SH-SY5Y (cell line): ENCODE measurements at regions not wholly inside any gene's neighbourhood (a gene's known extent, or its start where the extent isn't known, plus 50 kb on each side); places are given as distances from the start of the nearest gene placed in this dataset.

ENCODE experiments used
- GATA2 ChIP-seq: IDR thresholded peaks from 2 replicates; pipeline ENCODE4 v1.6.1; 2011; ENCODE audit warnings: mild to moderate bottlenecking, low read depth, low read length
- GATA3 ChIP-seq: IDR thresholded peaks from 2 replicates; pipeline ENCODE4 v1.6.1; 2011; ENCODE audit warnings: low read depth, mild to moderate bottlenecking, low read length, moderate library complexity

- no peak for TF ChIP-seq GATA3
- TF ChIP-seq GATA2, result no peak
Observed at GRCh38 chr1:58397187-58397820, 149.2 kb downstream of the OMA1 start.

GRCh38 chr1:58396150-58396549, 150.4 kb downstream of the OMA1 start:
- TF ChIP-seq GATA3 (no peak), GATA2 (no peak)

- TF ChIP-seq GATA2 (no peak), GATA3 (no peak)
Observed at GRCh38 chr1:58395355-58395754, 151.2 kb downstream of the OMA1 start.

GRCh38 chr1:58392083-58392482, 154.4 kb downstream of the OMA1 start:
- no peak for TF ChIP-seq GATA2
- no peak for TF ChIP-seq GATA3

GRCh38 chr1:58391514-58391913, 155.0 kb downstream of the OMA1 start:
- TF ChIP-seq GATA3, result no peak
- TF ChIP-seq GATA2, result no peak

- TF ChIP-seq GATA2 (no peak), GATA3 (no peak)
Observed at GRCh38 chr1:58391056-58391455, 155.5 kb downstream of the OMA1 start.

- TF ChIP-seq GATA3 (no peak), GATA2 (no peak)
Observed at GRCh38 chr1:58390091-58390490, 156.4 kb downstream of the OMA1 start.

- TF ChIP-seq GATA2 (no peak), GATA3 (no peak)
Observed at GRCh38 chr1:58380345-58380744, 166.2 kb downstream of the OMA1 start.

- TF ChIP-seq GATA3 (no peak), GATA2 (no peak)
Observed at GRCh38 chr1:58367217-58367616, 179.3 kb downstream of the OMA1 start.

GRCh38 chr1:58365328-58365727, 181.2 kb downstream of the OMA1 start:
- TF ChIP-seq GATA2 (no peak), GATA3 (no peak)

- no peak for TF ChIP-seq GATA2
- TF ChIP-seq GATA3, result no peak
Observed at GRCh38 chr1:58363585-58363984, 182.9 kb downstream of the OMA1 start.

- no peak for TF ChIP-seq GATA2
- no peak for TF ChIP-seq GATA3
Observed at GRCh38 chr1:58361134-58361533, 185.4 kb downstream of the OMA1 start.

- TF ChIP-seq GATA2, result no peak
- TF ChIP-seq GATA3, result no peak
Observed at GRCh38 chr1:58358346-58358745, 188.2 kb downstream of the OMA1 start.

GRCh38 chr1:58356402-58356801, 190.1 kb downstream of the OMA1 start:
- TF ChIP-seq GATA3 (no peak), GATA2 (no peak)

- TF ChIP-seq GATA3 (no peak), GATA2 (no peak)
Observed at GRCh38 chr1:58353168-58353567, 193.4 kb downstream of the OMA1 start.

GRCh38 chr1:58352476-58353092, 193.9 kb downstream of the OMA1 start:
- TF ChIP-seq GATA2 (no peak), GATA3 (no peak)

- TF ChIP-seq GATA2 (no peak), GATA3 (no peak)
Observed at GRCh38 chr1:58346036-58346355, 200.5 kb downstream of the OMA1 start.
